ENCODE measurements at regions not wholly inside any gene's neighbourhood (a gene's known extent, or its start where the extent isn't known, plus 50 kb on each side); places are given as distances from the start of the nearest gene placed in this dataset.

DNA sequence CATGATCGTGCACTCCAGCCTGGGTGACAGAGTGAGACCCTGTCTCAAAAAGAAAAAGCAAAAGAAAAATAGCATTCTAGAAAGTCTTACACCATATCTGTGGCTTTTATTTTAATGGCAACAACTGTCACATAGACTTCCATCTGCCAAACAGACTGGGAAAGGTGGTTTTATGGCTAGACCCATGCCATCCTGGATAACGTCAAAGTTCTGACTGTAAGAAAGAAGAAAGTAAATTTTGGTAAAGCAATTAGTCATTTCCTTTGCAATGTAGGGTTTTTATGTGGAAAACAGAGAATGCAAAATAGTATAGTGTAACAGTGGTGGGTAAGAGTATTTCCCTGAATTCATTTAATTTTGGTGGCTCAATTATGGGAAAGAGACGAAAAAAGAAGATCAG lies 75.5 kb upstream of the BARX2 start:
- WGBS, 2 experiments (ENCODE audit: extremely low coverage in 1 of 2, insufficient coverage in 1 of 2, insufficient read length in 1 of 2, insufficient replicate concordance in 2 of 2, low coverage in 1 of 2, low lambda C conversion rate in 2 of 2, missing lambda C conversion rate in 1 of 2): 91% methylated on average over 3 of the region's 3 CpGs; no CpG with 5 or more reads in 1 of the 2 experiments
- Histone ChIP-seq H3K27ac (ENCODE audit: low read depth, low read length) (no peak overlapping the region), H3K36me3 (ENCODE audit: control insufficient read depth in 2 of 4, insufficient read depth in 4 of 4, low read length in 3 of 4) (no peaks in the 10 kb centered on the region), H3K23me2 (ENCODE audit: low read depth, low read length) (no peaks in the 10 kb centered on the region), H2BK5ac (ENCODE audit: low read depth, low read length) (no peak overlapping the region), H4K8ac (ENCODE audit: extremely low read depth, insufficient read depth, low read length) (no peak overlapping the region), H3K18ac (ENCODE audit: extremely low read depth, low read length) (no peak overlapping the region), H3K4me1 (replicated peaks in 1 of 4; ENCODE audit: control insufficient read depth in 3 of 4, insufficient read depth in 4 of 4, low read length in 3 of 4) (peaks cover 0 to 5% (median 0%) of the 10 kb centered on the region in 4 experiments; a peak in 1 of 7 replicates), H3K27me3 (replicated peaks in 1 of 4; ENCODE audit: control insufficient read depth in 3 of 4, extremely low read depth in 1 of 4, insufficient read depth in 3 of 4, low read length in 3 of 4) (no peaks in the 10 kb centered on the region), H2BK12ac (ENCODE audit: low read depth, low read length) (no peak overlapping the region), H3K79me2 (ENCODE audit: control insufficient read depth in 1 of 2, insufficient read depth in 2 of 2, low read length in 2 of 2) (no peaks in the 10 kb centered on the region), H3K4me3 (ENCODE audit: extremely low read depth in 1 of 4, insufficient read depth in 2 of 4, low read depth in 3 of 4, low read length in 4 of 4) (no peak overlapping the region), H3K4ac (replicated peaks; ENCODE audit: insufficient read length, low read depth, low read length) (no peak overlapping the region), H3K14ac (ENCODE audit: insufficient read length) (no peak overlapping the region), H4K5ac (ENCODE audit: insufficient read length, low read depth, low read length) (no peak overlapping the region), H4K20me1 (replicated peaks in 1 of 2; ENCODE audit: control insufficient read depth in 1 of 2, insufficient read depth in 2 of 2, low read length in 2 of 2) (no peaks in the 10 kb centered on the region), H4K91ac (replicated peaks; ENCODE audit: insufficient read length, low read length) (no peak overlapping the region), H3K79me1 (ENCODE audit: low read depth, low read length) (no peaks in the 10 kb centered on the region), H2AFZ (ENCODE audit: low read length) (no peak overlapping the region), H3K9me3 (ENCODE audit: insufficient read depth in 2 of 2, low read depth in 1 of 2, low read length in 1 of 2) (no peaks in the 10 kb centered on the region), H3K4me2 (ENCODE audit: insufficient read depth in 1 of 2, low read depth in 2 of 2, low read length in 2 of 2) (no peak overlapping the region), H3K56ac (replicated peaks; ENCODE audit: insufficient read length, low read depth, low read length) (no peak overlapping the region), H3K23ac (ENCODE audit: insufficient read length) (no peak overlapping the region), H2BK120ac (replicated peaks; ENCODE audit: low read depth, low read length) (no peak overlapping the region), H2BK15ac (ENCODE audit: low read length) (no peak overlapping the region), H3K9ac (replicated peaks in 1 of 4; ENCODE audit: extremely low read depth in 1 of 4, low read depth in 3 of 4, low read length in 3 of 4) (no peak overlapping the region), H2BK20ac (ENCODE audit: low read length) (no peak overlapping the region), H2AK5ac (ENCODE audit: low read depth, low read length) (no peak overlapping the region)
- FAIRE-seq (no peak), DNase-seq (ENCODE audit: low read depth in 1 of 2, low spot score in 2 of 2) (no peak)
- ChIA-PET CTCF (ENCODE audit: partially characterized antibody) (no interaction called here), POLR2A (ENCODE audit: partially characterized antibody) (no interaction called here)
- TF ChIP-seq HDAC2 (IDR thresholded peaks at IDR 0.05; ENCODE audit: borderline replicate concordance in 1 of 2, low read depth in 2 of 2, low read length in 2 of 2) (no peak), SIN3A (conservative IDR thresholded peaks at IDR 0.05 in 1 of 2, IDR thresholded peaks at IDR 0.05 in 1 of 2; ENCODE audit: low read depth in 1 of 2, low read length in 2 of 2) (no peak), CEBPB (IDR thresholded peaks at IDR 0.05; ENCODE audit: low read depth, low read length) (no peak), KDM4A (IDR thresholded peaks at IDR 0.05; ENCODE audit: low read depth, low read length, severe bottlenecking) (no peak), SUZ12 (IDR thresholded peaks at IDR 0.05; ENCODE audit: low read length) (no peak), RNF2 (IDR thresholded peaks at IDR 0.05; ENCODE audit: borderline replicate concordance, low read depth, low read length, missing control alignments, poor library complexity, severe bottlenecking) (no peak)
- TF ChIP-seq, protein P1, sequence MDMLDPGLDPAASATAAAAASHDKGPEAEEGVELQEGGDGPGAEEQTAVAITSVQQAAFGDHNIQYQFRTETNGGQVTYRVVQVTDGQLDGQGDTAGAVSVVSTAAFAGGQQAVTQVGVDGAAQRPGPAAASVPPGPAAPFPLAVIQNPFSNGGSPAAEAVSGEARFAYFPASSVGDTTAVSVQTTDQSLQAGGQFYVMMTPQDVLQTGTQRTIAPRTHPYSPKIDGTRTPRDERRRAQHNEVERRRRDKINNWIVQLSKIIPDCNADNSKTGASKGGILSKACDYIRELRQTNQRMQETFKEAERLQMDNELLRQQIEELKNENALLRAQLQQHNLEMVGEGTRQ (IDR thresholded peaks at IDR 0.05; ENCODE audit: low read length): no peak
- TF ChIP-seq, protein P2, sequence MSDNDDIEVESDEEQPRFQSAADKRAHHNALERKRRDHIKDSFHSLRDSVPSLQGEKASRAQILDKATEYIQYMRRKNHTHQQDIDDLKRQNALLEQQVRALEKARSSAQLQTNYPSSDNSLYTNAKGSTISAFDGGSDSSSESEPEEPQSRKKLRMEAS (IDR thresholded peaks at IDR 0.05): no peak
- TF ChIP-seq, protein P3, sequence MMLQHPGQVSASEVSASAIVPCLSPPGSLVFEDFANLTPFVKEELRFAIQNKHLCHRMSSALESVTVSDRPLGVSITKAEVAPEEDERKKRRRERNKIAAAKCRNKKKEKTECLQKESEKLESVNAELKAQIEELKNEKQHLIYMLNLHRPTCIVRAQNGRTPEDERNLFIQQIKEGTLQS (IDR thresholded peaks at IDR 0.05; ENCODE audit: insufficient read depth, low read depth, low read length): no peak

Data from H1 (cell line).